BJ (cell line): ENCODE measurements at regions not wholly inside any gene's neighbourhood (a gene's known extent, or its start where the extent isn't known, plus 50 kb on each side); places are given as distances from the start of the nearest gene placed in this dataset.

Experiments
- CTCF ChIA-PET: fragments of 350-600 bp; formaldehyde crosslinking; extraction: SDS; loops from one replicate; lab custom pipeline; 2021; ENCODE audit warnings: antibody characterized with exemption, inconsistent platforms; lab: Yijun Ruan, JAX
- POLR2A ChIA-PET: fragments of 300-600 bp; sonication (Branson Sonifier 250); formaldehyde crosslinking; extraction: SDS; loops from one replicate; lab custom pipeline; 2021; ENCODE audit warnings: antibody characterized with exemption; lab: Charles Lee
- DNase-seq: peaks from one replicate; pipeline ENCODE4 v3.0.0-alpha.2; 2011; ENCODE audit warnings: low read depth
- H3K27me3 ChIP-seq: 2 replicates; pipeline ENCODE4 v1.6.0; 2011; ENCODE audit warnings: low read length; ENCODE audit not compliant: control insufficient read depth, insufficient read depth
- H3K36me3 ChIP-seq: 2 replicates; pipeline ENCODE4 v1.5.1; 2011; ENCODE audit warnings: low read length; ENCODE audit not compliant: control insufficient read depth, insufficient read depth
- H3K4me3 ChIP-seq: 2 replicates; pipeline ENCODE4 v1.5.1; 2011; ENCODE audit warnings: low read depth, mild to moderate bottlenecking, control low read depth, low read length
- CTCF ChIP-seq: IDR thresholded peaks from 2 replicates; pipeline ENCODE4 v1.5.1; 2011; ENCODE audit warnings: low read depth, mild to moderate bottlenecking, control low read depth, inconsistent platforms, low read length, moderate library complexity; ENCODE audit not compliant: insufficient read depth

DNA sequence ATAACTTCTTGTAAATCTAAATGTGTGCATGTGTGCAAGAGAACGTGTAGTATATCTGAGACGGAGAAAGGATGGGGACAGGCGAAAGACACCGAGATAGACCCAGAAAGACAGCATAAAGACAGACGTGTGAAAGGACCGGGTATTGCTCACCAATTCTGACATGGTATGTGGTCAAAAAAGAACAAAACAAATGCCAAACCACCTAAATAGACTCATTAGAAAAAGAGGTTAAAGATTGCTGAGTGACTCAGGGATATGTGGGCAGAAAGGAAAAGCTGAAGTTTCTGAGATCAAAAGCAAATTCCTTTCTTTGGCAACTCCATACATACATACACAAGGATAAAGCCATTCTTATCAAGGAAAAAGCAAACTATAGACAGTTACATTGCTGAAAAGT is 179.7 kb upstream of the TSC22D1 start:
- TF ChIP-seq CTCF, result no peak
- POLR2A ChIA-PET, result no interaction called here

DNA sequence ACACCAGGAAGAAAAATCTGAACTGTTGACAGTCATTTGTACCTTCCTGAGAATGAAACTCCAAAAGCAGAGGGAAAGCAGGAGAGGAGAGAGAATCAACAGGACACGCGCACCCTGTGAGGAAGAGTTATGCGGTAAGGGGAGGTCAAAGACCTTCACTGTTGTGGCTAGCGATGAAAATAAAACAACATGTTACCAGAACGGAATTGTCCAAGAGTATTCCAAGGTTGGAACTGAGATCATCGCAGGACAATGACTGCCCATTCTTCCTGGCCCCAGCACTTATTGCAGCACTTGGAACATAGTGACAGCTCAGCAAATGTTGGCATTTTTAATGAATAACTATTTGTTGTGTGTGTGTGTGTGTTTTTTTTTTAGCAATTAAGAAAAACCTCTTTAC is 176.0 kb upstream of the TSC22D1 start:
- POLR2A ChIA-PET, result no interaction called here
- no peak for DNase-seq
- TF ChIP-seq CTCF, result no peak
- Histone ChIP-seq H3K36me3 (no peaks in the 10 kb centered on the region), H3K4me3 (no peak overlapping the region), H3K27me3 (no peaks in the 10 kb centered on the region)
- CTCF ChIA-PET, result no interaction called here

More for the DNA sequence above, 179.7 kb upstream of the TSC22D1 start:
- CTCF ChIA-PET, result interaction anchor here (0.7 to 1.0 kb wide), 2 partner anchors 12 to 17 kb away, joined by 3 read pairs; no protein-coding TSS in a partner anchor
- H3K4me3 ChIP-seq, result no peak overlapping the region
- H3K27me3 ChIP-seq, result no peaks in the 10 kb centered on the region
- no peak for DNase-seq
- no peaks in the 10 kb centered on the region for H3K36me3 ChIP-seq

GRCh38 chr13:44750630-44751029 is 174.5 kb upstream of the TSC22D1 start:
- no peak for DNase-seq
- CTCF ChIA-PET, result interaction anchor here (0.9 kb wide), 1 partner anchor 47 kb away, joined by 3 read pairs; no protein-coding TSS in a partner anchor
- Histone ChIP-seq H3K36me3 (no peaks in the 10 kb centered on the region), H3K27me3 (no peaks in the 10 kb centered on the region), H3K4me3 (no peak overlapping the region)
- POLR2A ChIA-PET, result no interaction called here
- no peak for TF ChIP-seq CTCF

DNA sequence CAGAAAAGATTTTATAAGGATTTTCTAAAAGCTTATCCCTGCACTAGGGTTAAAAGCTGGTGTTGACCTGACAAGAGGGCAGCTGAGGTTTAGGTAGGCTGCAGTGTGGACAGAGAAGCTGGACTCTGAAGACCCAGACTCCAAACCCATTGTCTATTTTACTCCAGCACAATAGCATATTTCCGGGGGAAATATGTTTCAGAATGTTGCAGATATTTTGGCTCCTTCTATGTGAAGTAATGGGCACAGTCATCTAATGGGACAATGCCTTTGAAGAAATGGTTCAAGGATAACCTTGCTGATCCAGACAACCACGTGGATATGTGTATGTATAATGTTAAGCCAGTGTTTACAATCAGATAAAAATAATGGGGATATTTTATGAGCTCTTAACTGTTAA is 173.8 kb upstream of the TSC22D1 start:
- POLR2A ChIA-PET, result no interaction called here

DNA sequence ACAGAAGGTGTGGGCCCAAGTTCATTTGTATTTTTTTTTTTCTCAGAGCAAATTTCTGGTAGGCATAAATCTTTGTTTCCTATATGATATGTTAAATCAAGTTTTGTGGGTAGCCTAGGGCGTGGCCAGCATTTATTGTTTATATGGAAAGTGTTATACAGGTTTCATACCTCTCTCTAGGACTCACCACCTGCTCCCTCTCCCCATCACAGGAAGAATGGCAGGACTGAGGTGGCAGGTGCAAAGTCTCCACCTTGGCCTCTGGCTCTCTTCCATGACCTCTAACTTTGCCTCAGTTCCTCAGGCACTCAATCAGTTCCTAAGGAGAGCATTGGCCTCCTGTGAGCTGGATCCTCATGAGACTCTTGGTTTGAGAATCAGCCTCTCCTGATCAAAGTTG is 172.3 kb upstream of the TSC22D1 start:
- Histone ChIP-seq H3K27me3 (no peaks in the 10 kb centered on the region), H3K36me3 (no peaks in the 10 kb centered on the region), H3K4me3 (no peak overlapping the region)
- DNase-seq, result no peak
- TF ChIP-seq CTCF, result no peak
- ChIA-PET POLR2A (no interaction called here), CTCF (interaction anchor here (1.4 kb wide), 1 partner anchor 13 kb away, joined by 3 read pairs; no protein-coding TSS in a partner anchor)

More for the DNA sequence above, 173.8 kb upstream of the TSC22D1 start:
- TF ChIP-seq CTCF, result no peak
- no peaks in the 10 kb centered on the region for H3K36me3 ChIP-seq
- DNase-seq, result no peak
- H3K27me3 ChIP-seq, result no peaks in the 10 kb centered on the region
- CTCF ChIA-PET, result interaction anchor here (0.6 to 0.9 kb wide), 2 partner anchors 47 to 842 kb away, joined by 3 read pairs; no protein-coding TSS in a partner anchor
- H3K4me3 ChIP-seq, result no peak overlapping the region
